HUES6 (cell line): ENCODE measurements at regions not wholly inside any gene's neighbourhood (a gene's known extent, or its start where the extent isn't known, plus 50 kb on each side); places are given as distances from the start of the nearest gene placed in this dataset.

ENCODE experiments used
- H3K27ac ChIP-seq: 2 replicates; pipeline ENCODE4 v1.7.0; 2013; ENCODE audit warnings: low read depth, mild to moderate bottlenecking, low read length, inconsistent platforms
- H3K27me3 ChIP-seq: 2 replicates; pipeline ENCODE4 v1.6.1; 2013; ENCODE audit warnings: low read length; ENCODE audit not compliant: control insufficient read depth, insufficient read depth
- H3K36me3 ChIP-seq: 2 replicates; pipeline ENCODE4 v1.6.1; 2013; ENCODE audit warnings: low read length; ENCODE audit not compliant: control insufficient read depth, insufficient read depth
- H3K4me1 ChIP-seq: 2 replicates; pipeline ENCODE4 v1.6.1; 2013; ENCODE audit warnings: low read length; ENCODE audit not compliant: control insufficient read depth, insufficient read depth
- H3K4me3 ChIP-seq: 2 replicates; pipeline ENCODE4 v1.5.1; 2013; ENCODE audit warnings: low read depth, low read length
- H3K9ac ChIP-seq: one replicate; pipeline ENCODE4 v1.6.1; 2013; ENCODE audit warnings: mild to moderate bottlenecking, low read length
- H3K9me3 ChIP-seq: 2 replicates; pipeline ENCODE4 v1.6.1; 2013; ENCODE audit warnings: low read depth, low read length; ENCODE audit not compliant: control insufficient read depth, insufficient read depth

DNA sequence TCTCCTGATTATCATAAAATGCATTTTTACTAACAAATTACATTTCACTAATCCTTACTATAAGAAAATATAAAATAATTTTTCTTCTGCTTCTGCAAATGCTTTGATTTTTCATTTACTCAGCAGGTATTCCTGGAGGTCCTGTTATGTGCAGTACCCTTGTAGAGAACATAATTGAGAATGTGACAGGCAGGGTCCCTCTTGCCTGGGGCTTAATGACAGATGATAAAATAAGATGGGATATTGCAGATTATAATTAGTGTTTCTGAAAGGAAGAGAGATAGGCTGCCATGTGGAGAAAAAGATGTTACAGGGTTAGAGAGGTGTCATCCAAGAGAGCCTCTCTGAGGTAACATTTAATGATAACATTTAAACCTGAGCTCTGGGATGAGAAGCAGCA, 128.9 kb downstream of the MAD2L1 start:
- Histone ChIP-seq H3K4me3 (no peak overlapping the region), H3K9ac (no peak overlapping the region), H3K9me3 (no peaks in the 10 kb centered on the region), H3K27me3 (no peaks in the 10 kb centered on the region), H3K4me1 (no peaks in the 10 kb centered on the region), H3K36me3 (no peaks in the 10 kb centered on the region), H3K27ac (no peak overlapping the region)

DNA sequence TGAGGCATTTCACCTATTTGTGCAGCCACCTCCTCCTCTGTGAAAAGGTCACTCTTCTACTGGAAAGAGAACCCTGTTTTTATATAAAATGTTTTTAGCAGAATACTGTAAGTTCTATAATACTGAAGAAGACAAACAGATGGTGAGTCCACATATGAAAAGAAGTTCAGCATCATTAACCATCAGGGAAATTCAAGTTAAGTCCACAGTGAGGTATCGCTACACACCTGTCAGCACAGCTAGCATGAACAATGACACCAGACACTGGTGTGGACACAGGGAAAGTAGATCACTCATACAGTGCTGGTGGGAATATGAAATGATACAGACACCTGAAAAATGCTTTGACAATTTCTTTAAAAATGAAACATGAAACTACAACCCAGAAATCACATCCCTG, 133.0 kb downstream of the MAD2L1 start:
- Histone ChIP-seq H3K27ac (no peak overlapping the region), H3K36me3 (no peaks in the 10 kb centered on the region), H3K4me3 (no peak overlapping the region), H3K27me3 (no peaks in the 10 kb centered on the region), H3K4me1 (no peaks in the 10 kb centered on the region), H3K9ac (no peak overlapping the region), H3K9me3 (no peaks in the 10 kb centered on the region)

DNA sequence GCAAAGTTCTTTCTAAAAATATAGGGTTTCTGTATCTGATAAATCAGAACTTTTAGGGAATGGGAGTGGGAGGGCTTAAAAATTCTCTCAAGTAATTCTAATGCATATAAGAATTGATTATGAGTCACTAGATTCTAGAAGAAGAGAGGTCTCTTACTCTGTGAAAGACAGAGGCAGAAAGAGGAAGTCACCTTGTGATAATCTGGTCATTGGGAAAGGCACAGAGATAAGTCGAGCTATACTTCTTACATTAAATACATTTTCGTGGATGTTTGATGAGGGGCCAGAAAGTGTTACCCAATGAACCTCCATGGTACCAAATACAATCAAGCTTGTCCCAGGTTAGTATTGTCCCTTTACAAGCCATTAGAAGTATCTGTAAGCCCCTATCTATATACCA, 134.4 kb downstream of the MAD2L1 start:
- no peaks in the 10 kb centered on the region for H3K9me3 ChIP-seq
- no peaks in the 10 kb centered on the region for H3K4me1 ChIP-seq
- no peak overlapping the region for H3K9ac ChIP-seq
- H3K36me3 ChIP-seq: no peaks in the 10 kb centered on the region
- H3K27me3 ChIP-seq: no peaks in the 10 kb centered on the region
- no peak overlapping the region for H3K27ac ChIP-seq
- no peak overlapping the region for H3K4me3 ChIP-seq

DNA sequence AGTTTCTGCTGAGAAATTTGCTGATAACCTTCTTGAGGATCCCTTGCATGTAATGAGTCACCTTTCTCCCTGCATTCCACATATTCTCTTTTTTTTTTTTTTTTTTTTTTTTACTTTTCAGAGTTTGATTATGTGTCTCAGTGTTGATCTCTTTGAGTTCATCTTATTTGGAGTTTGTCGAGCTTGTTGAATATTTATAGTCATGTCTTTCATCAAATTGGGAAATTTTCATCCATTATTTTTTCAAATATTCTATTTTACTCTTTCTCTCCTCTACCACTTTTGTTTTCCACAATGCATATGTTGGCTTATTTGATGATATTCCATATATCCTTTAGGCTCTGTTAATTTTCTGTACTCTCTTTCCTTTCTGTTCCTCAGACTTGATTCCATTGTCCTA, 136.1 kb downstream of the MAD2L1 start:
- Histone ChIP-seq H3K9me3 (no peaks in the 10 kb centered on the region), H3K36me3 (no peaks in the 10 kb centered on the region), H3K4me3 (no peak overlapping the region), H3K4me1 (no peaks in the 10 kb centered on the region), H3K27ac (no peak overlapping the region), H3K9ac (no peak overlapping the region), H3K27me3 (no peaks in the 10 kb centered on the region)

DNA sequence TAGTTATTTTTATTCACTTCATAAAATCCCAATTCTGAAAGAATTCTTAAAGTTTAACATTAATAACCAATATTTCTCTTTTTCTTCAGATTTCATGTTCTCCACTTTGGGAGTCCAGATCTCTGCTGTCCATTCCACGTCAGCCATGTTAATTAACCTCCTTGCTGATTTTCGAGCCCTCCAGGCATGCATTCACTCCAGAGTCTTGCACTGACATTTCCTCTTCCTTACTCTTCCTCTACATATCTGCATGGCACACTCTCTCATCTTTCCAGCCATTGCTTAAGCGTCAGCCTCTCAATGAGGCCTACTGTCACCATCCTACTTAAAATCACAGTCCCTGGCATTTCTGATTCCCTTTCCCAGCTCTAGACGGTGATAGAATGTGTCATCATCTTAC, 144.8 kb downstream of the MAD2L1 start:
- H3K9ac ChIP-seq: no peak overlapping the region
- no peaks in the 10 kb centered on the region for H3K9me3 ChIP-seq
- no peak overlapping the region for H3K4me3 ChIP-seq
- H3K4me1 ChIP-seq: no peaks in the 10 kb centered on the region
- no peaks in the 10 kb centered on the region for H3K27me3 ChIP-seq
- no peaks in the 10 kb centered on the region for H3K36me3 ChIP-seq
- no peak overlapping the region for H3K27ac ChIP-seq

DNA sequence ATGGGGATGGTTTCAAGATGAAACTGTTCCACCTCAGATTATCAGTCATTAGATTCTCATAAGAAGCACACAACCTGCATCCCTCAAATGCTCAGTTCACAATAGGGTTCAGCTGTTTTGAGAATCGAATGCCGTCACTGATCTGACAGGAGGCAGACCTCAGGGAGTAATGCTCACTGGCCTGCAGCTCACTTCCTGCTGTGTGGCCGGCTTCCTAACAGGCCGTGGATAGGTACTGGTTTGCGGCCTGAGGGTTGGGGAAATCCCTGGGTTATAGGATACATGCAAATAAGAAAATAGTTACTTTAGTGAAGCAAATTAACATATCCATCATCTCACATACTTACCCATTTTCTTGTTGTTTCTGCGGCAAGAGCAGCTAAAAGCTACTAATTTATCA, 160.4 kb downstream of the MAD2L1 start:
- no peaks in the 10 kb centered on the region for H3K27me3 ChIP-seq
- no peaks in the 10 kb centered on the region for H3K4me1 ChIP-seq
- no peak overlapping the region for H3K9ac ChIP-seq
- H3K36me3 ChIP-seq: no peaks in the 10 kb centered on the region
- no peak overlapping the region for H3K4me3 ChIP-seq
- H3K9me3 ChIP-seq: peaks cover 11% of the 10 kb centered on the region
- no peak overlapping the region for H3K27ac ChIP-seq

DNA sequence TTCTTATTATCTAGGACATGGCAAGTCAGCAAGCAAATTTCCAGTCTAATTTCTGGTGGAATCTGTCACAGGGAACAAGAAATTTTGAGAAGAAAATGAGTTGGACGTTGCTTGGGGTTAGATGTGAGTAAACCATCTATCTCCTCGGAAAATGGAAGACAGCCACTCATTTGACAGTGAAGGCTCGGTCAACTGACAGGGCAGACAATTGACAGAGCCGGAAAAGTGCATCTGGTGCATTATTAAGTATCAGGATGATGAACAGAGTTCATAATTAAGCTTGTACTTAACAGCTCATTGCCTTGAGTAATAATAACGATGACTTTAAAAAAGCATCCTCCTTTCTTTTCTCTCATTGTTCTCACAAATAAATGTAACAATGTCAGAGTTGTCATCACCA, 168.4 kb downstream of the MAD2L1 start:
- Histone ChIP-seq H3K4me1 (no peaks in the 10 kb centered on the region), H3K27me3 (no peaks in the 10 kb centered on the region), H3K27ac (no peak overlapping the region), H3K4me3 (no peak overlapping the region), H3K36me3 (no peaks in the 10 kb centered on the region), H3K9me3 (no peaks in the 10 kb centered on the region), H3K9ac (no peak overlapping the region)

DNA sequence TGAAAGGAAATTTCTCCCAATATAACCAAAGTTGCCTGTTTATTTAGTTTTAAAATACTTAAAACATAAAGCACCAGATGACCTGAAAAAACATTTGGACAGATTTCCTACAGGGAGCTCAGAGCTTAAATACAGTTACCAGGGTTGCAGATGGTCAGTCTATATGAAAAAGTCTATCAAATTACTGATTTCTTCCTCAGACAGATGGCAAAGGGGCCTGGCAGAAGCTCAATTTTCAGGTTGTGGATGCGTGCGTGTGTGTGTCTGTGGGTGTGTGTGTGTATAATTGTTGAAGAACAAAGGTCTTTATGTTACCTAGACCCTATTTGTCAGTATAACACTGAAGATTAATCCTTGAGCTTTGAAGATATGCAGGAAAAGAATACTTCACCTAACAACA, 169.4 kb downstream of the MAD2L1 start:
- Histone ChIP-seq H3K9ac (no peak overlapping the region), H3K4me1 (no peaks in the 10 kb centered on the region), H3K9me3 (no peaks in the 10 kb centered on the region), H3K27me3 (no peaks in the 10 kb centered on the region), H3K27ac (no peak overlapping the region), H3K36me3 (no peaks in the 10 kb centered on the region), H3K4me3 (no peak overlapping the region)

DNA sequence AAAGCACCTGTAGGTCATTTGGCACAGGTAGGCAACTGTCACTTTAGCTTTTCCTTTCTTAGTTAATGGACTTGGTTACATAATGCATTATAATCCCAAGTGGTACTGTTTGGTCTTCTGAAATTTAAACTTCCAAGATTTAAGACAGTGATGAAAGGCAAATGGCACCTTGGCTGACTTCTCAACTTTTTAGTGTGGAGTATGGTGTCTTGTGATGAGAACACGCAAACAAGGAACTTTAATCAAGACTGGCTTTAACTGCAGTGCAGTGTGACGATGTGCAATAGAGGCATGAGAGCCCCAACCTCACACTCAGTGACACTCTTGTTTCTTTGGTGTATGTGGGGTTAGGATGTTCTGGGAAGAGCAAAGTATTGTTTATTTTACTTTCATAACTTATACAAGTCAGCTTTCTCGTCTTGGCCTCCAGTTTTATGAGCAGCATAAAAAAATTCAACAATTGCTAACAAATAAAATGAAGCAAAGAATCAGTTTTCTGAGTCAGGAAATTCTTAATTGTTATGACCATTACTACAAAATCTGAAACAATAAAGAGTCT, 171.9 kb downstream of the MAD2L1 start:
- Histone ChIP-seq H3K9me3 (no peaks in the 10 kb centered on the region), H3K27me3 (no peaks in the 10 kb centered on the region), H3K4me3 (no peak overlapping the region), H3K9ac (no peak overlapping the region), H3K4me1 (no peaks in the 10 kb centered on the region), H3K36me3 (no peaks in the 10 kb centered on the region), H3K27ac (no peak overlapping the region)

DNA sequence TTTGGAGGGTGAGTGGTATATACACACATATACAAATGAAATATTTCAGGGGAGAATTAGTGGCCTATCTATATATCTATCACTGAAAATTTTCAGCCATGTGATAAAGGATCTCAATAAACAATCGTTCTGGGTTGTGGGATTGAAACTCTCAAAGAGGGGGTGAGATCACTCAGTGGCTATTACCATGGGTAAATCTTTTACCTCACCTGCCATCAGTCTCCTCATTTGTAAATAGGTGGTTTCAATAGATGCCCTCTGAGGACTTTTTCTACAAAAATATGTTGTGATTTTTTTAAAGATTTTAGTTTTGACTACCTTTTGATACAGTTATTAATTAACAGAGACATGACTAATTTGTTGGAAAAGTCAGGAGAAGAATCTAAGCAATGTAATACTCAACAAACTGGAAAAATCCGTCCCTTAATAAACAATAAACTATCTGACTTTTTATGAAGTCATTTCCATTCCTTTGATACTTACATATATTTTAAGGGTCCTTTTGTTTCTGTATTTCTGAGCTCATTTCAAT, 192.8 kb downstream of the MAD2L1 start:
- Histone ChIP-seq H3K9me3 (no peaks in the 10 kb centered on the region), H3K4me3 (no peak overlapping the region), H3K36me3 (no peaks in the 10 kb centered on the region), H3K27ac (no peak overlapping the region), H3K4me1 (peaks cover 4% of the 10 kb centered on the region; the same call in 1 of the 2 replicates), H3K27me3 (no peaks in the 10 kb centered on the region), H3K9ac (no peak overlapping the region)

DNA sequence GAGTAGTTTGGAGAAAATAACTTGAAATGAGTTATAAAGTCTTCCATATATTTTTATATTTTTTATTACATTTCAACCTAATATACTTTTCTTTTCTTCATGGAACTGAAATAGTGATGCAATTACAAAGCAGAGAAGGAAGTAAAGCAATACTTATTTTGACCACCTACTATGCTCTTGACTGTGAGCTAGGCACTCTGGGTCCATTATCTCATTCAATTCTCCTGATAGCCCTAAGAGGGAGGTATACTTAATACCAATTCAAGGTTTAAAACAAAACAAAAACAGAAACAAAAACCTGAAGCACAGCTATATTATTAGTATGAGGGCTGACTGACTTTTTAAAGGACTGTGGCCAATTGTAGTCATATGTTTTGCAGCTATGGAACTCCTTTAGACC, 193.5 kb downstream of the MAD2L1 start:
- H3K9me3 ChIP-seq: no peaks in the 10 kb centered on the region
- H3K36me3 ChIP-seq: no peaks in the 10 kb centered on the region
- no peaks in the 10 kb centered on the region for H3K27me3 ChIP-seq
- H3K9ac ChIP-seq: no peak overlapping the region
- no peak overlapping the region for H3K27ac ChIP-seq
- peaks cover 4% of the 10 kb centered on the region; the same call in 1 of the 2 replicates for H3K4me1 ChIP-seq
- H3K4me3 ChIP-seq: no peak overlapping the region
